Uterus (tissue), 3 donors: ENCODE measurements at regions not wholly inside any gene's neighbourhood (a gene's known extent, or its start where the extent isn't known, plus 50 kb on each side); places are given as distances from the start of the nearest gene placed in this dataset.

Experiments
- DNase-seq, 2 donors: peaks; one replicate each; pipeline ENCODE4 v3.0.0-alpha.2; 2019 to 2020
- H3K27ac ChIP-seq, 2 donors: fragments of 200-600 bp; sonication (generic); 1 replicate in 1 of 2; 2 replicates in 1 of 2; pipeline ENCODE4 v1.5.1; 2016 to 2018
- H3K27me3 ChIP-seq, 2 donors: fragments of 200-600 bp; sonication (generic); one replicate each; pipeline ENCODE4 v1.5.1; 2018 to 2019; ENCODE audit warnings: control low read depth in 1 of 2
- H3K36me3 ChIP-seq, 2 donors: fragments of 200-600 bp; sonication (generic); one replicate each; pipeline ENCODE4 v1.5.1; 2019; ENCODE audit warnings: control low read depth in 1 of 2
- H3K4me1 ChIP-seq, 2 donors: fragments of 200-600 bp; sonication (generic); one replicate each; pipeline ENCODE4 v1.5.1; 2018 to 2019; ENCODE audit warnings: control low read depth in 1 of 2
- H3K4me3 ChIP-seq, 2 donors: fragments of 200-600 bp; sonication (generic); 1 replicate in 1 of 2; 2 replicates in 1 of 2; pipeline ENCODE4 v1.5.1; 2018 to 2019; ENCODE audit warnings: mild to moderate bottlenecking in 1 of 2
- H3K9me3 ChIP-seq, 2 donors: fragments of 200-600 bp; sonication (generic); one replicate each; pipeline ENCODE4 v1.5.1; 2019; ENCODE audit warnings: control low read depth in 1 of 2
- CTCF ChIP-seq, 4 experiments: fragments of 200-600 bp in 2 of 4; fragments of 450-650 bp in 2 of 4; sonication (generic) in 2 of 4; IDR thresholded peaks; one replicate each; pipeline ENCODE4 v1.5.1; 2016 to 2019; ENCODE audit warnings: antibody characterized with exemption in 4 of 4, mild to moderate bottlenecking in 2 of 4, moderate library complexity in 1 of 4
- POLR2A ChIP-seq, 2 donors: fragments of 450-650 bp; IDR thresholded peaks; one replicate each; pipeline ENCODE4 v1.6.1; 2016; ENCODE audit warnings: antibody characterized with exemption in 2 of 2, mild to moderate bottlenecking in 1 of 2, moderate library complexity in 1 of 2
- intact Hi-C: fragments of 100-400 bp; cut with DNase I; formaldehyde crosslinking; loops from one replicate; pipeline ENCODE4 v1.15.1; 2023; ENCODE audit warnings: low total_unique reads
- donor health status: DM: yes; HTN: yes; CAD: no.

DNA sequence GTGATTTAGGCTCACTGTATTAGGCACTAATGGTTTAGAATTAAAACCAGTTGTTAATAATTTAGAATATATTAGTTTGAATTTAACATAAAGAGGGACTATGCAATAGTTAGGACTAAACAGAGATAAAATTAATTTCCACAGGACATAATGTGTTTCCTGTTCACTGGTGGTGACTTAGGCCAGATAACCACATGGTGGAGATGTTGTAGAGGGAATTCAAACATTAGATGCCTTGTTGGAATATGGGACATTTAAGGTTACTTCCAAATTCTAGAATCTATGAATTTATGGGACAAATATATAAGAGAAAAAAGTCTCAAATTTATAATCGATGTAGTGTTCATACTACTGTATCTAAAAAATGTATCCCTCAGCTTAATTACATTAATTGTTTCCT is 615.5 kb upstream of the KLHL1 start:
- no peak for DNase-seq
- H3K4me3 ChIP-seq, result no peak overlapping the region
- intact Hi-C loops, result no loop called here
- no peak overlapping the region for H3K27ac ChIP-seq
- H3K4me1 ChIP-seq, result no peaks in the 10 kb centered on the region
- no peaks in the 10 kb centered on the region for H3K36me3 ChIP-seq
- TF ChIP-seq CTCF (IDR thresholded peaks at IDR 0.05), result no peak
- no peak for TF ChIP-seq POLR2A (IDR thresholded peaks at IDR 0.05)
- H3K9me3 ChIP-seq, result no peaks in the 10 kb centered on the region
- no peaks in the 10 kb centered on the region for H3K27me3 ChIP-seq

GRCh38 chr13:70720386-70720785 is 612.1 kb upstream of the KLHL1 start:
- H3K27me3 ChIP-seq, result no peaks in the 10 kb centered on the region
- TF ChIP-seq CTCF (IDR thresholded peaks at IDR 0.05) (no peak), POLR2A (IDR thresholded peaks at IDR 0.05) (no peak)
- H3K27ac ChIP-seq, result no peak overlapping the region
- no peaks in the 10 kb centered on the region for H3K36me3 ChIP-seq
- intact Hi-C loops, result no loop called here
- no peaks in the 10 kb centered on the region for H3K4me1 ChIP-seq
- no peak for DNase-seq
- no peaks in the 10 kb centered on the region for H3K9me3 ChIP-seq
- no peak overlapping the region for H3K4me3 ChIP-seq

DNA sequence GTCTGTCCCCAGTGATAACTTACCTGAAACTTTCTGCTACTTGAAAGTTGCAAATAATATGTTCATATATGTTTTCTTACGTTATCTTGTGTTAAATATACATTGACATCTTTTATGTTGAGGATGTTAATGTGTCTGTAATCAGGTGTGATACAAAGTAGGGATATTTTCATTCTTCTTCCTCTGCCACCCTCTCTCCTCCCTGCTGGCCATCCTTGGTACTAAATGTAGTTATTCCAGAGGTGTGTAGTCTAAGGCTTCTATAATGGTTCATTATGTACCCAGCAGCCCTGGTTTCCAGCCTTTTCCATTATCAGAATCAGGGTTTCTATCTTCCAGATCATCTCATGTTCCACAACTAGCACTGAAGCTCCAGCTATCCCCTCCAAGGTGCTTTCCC is 606.7 kb upstream of the KLHL1 start:
- intact Hi-C loops, result no loop called here
- Histone ChIP-seq H3K36me3 (no peaks in the 10 kb centered on the region), H3K4me3 (no peak overlapping the region), H3K27ac (no peak overlapping the region), H3K27me3 (no peaks in the 10 kb centered on the region), H3K9me3 (no peaks in the 10 kb centered on the region), H3K4me1 (no peaks in the 10 kb centered on the region)
- no peak for TF ChIP-seq POLR2A (IDR thresholded peaks at IDR 0.05)
- TF ChIP-seq CTCF (IDR thresholded peaks at IDR 0.05), result no peak
- no peak for DNase-seq

DNA sequence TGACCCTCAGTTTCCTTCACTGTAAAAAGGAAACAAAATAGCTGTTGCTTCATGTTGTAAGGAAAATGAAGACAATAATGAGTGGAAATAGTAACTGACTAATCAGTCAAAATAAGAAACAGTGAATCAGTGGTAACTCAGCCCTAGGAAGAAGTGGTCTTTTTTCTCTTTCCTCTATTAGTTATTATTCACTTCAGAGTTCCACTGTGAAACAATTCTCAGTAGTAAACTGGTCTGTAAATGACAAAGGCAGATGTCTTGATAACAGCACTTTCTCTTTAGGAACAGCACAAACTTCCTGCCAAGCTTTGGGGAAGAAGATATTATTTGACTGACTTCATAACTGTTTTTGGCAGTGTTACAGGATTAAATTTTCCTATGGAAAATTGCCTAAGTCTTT is 600.5 kb upstream of the KLHL1 start:
- Histone ChIP-seq H3K36me3 (no peaks in the 10 kb centered on the region), H3K27ac (no peak overlapping the region), H3K9me3 (no peaks in the 10 kb centered on the region), H3K27me3 (no peaks in the 10 kb centered on the region), H3K4me3 (no peak overlapping the region), H3K4me1 (no peaks in the 10 kb centered on the region)
- no peak for TF ChIP-seq POLR2A (IDR thresholded peaks at IDR 0.05)
- TF ChIP-seq CTCF (IDR thresholded peaks at IDR 0.05), result no peak
- DNase-seq, result no peak
- intact Hi-C loops, result no loop called here

GRCh38 chr13:70703755-70704154 is 595.5 kb upstream of the KLHL1 start:
- intact Hi-C loops, result no loop called here
- Histone ChIP-seq H3K4me3 (no peak overlapping the region), H3K27ac (no peak overlapping the region), H3K4me1 (no peaks in the 10 kb centered on the region), H3K27me3 (no peaks in the 10 kb centered on the region), H3K9me3 (no peaks in the 10 kb centered on the region), H3K36me3 (no peaks in the 10 kb centered on the region)
- DNase-seq, result no peak
- TF ChIP-seq CTCF (IDR thresholded peaks at IDR 0.05), result no peak
- no peak for TF ChIP-seq POLR2A (IDR thresholded peaks at IDR 0.05)
